GM18909 (cell line): ENCODE measurements at regions not wholly inside any gene's neighbourhood (a gene's known extent, or its start where the extent isn't known, plus 50 kb on each side); places are given as distances from the start of the nearest gene placed in this dataset.

Source experiments
- ATAC-seq: cut with Tn5 transposase; IDR thresholded peaks from one replicate; pipeline ENCODE4 v1.9.1; 2021; ENCODE audit warnings: mild to moderate bottlenecking; ENCODE audit not compliant: unreplicated experiment, poor library complexity

- no peak for ATAC-seq
Observed at GRCh38 chr5:90136952-90137528, 272.5 kb downstream of the CETN3 start.

GRCh38 chr5:90135779-90136378 lies 273.7 kb downstream of the CETN3 start:
- ATAC-seq, result peak; percentile 39

- no peak for ATAC-seq
Observed at GRCh38 chr5:90134892-90135291, 274.7 kb downstream of the CETN3 start.

- ATAC-seq, result no peak
Observed at GRCh38 chr5:90134381-90134780, 275.2 kb downstream of the CETN3 start.

GRCh38 chr5:90133941-90134340 lies 275.6 kb downstream of the CETN3 start:
- no peak for ATAC-seq

- peak; percentile 79 for ATAC-seq
Observed at GRCh38 chr5:90131383-90132133, 278.0 kb downstream of the CETN3 start.

- no peak for ATAC-seq
Observed at GRCh38 chr5:90128551-90128950, 281.0 kb downstream of the CETN3 start.

- ATAC-seq, result no peak
Observed at GRCh38 chr5:90119531-90119971, 290.0 kb downstream of the CETN3 start.

- no peak for ATAC-seq
Observed at GRCh38 chr5:90117005-90117404, 292.6 kb downstream of the CETN3 start.

GRCh38 chr5:90113108-90113507 lies 296.4 kb downstream of the CETN3 start:
- ATAC-seq, result no peak

- ATAC-seq, result no peak
Observed at GRCh38 chr5:90112033-90112692, 297.4 kb downstream of the CETN3 start.

GRCh38 chr5:90111364-90112032 lies 298.1 kb downstream of the CETN3 start:
- ATAC-seq, result no peak

GRCh38 chr5:90109285-90109684 lies 300.3 kb downstream of the CETN3 start:
- ATAC-seq, result no peak

GRCh38 chr5:90099099-90099498 lies 310.5 kb downstream of the CETN3 start:
- no peak for ATAC-seq

GRCh38 chr5:90097082-90097477 lies 312.5 kb downstream of the CETN3 start:
- no peak for ATAC-seq

- ATAC-seq, result no peak
Observed at GRCh38 chr5:90096415-90097081, 313.0 kb downstream of the CETN3 start.

- ATAC-seq, result no peak
Observed at GRCh38 chr5:90095292-90096060, 314.1 kb downstream of the CETN3 start.

- ATAC-seq, result no peak
Observed at GRCh38 chr5:90093751-90094485, 315.6 kb downstream of the CETN3 start.

GRCh38 chr5:90092734-90093133 lies 316.8 kb downstream of the CETN3 start:
- no peak for ATAC-seq
